NCI-H748 treated with DMSO at 0.1 percent for 48 hours (cell line): ENCODE measurements at regions not wholly inside any gene's neighbourhood (a gene's known extent, or its start where the extent isn't known, plus 50 kb on each side); places are given as distances from the start of the nearest gene placed in this dataset.

Experiments used
- DNase-seq: peaks from one replicate; lab custom pipeline; 2025; lab: John Stamatoyannopoulos, UW

DNA sequence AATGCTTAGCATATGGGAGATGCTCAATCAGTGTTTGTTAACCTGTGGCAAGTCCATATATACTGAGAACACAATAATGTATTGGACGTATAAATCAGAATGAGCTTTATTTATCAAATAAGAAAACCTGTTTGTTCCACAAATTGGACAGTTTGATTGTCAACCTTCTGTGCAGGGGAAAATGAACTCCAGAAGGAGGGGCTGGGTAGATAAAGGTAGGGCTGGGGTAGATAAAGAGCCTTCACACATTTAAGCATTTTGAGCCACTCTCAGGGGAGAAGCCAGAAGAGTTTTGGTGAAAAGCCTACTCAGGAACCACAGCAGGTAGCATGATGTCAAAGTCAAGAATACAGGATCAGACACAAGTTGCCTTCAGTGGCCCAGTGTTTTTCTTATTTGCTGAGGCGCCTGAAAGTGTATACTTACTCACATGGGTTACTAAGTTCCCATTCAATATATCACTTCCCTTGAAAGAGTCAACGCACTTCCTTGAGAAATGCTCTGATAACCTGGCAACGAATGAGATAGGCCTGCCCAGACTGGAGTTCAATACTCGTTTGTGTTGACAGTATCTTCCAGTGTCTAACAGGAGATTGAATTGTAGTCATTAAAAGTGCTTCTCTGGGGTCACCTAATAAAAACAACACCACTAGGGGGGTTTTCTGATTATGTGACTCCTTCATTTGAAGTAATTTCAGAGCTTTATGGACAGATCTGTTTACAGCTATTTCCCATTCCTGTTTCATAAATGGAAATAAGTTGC is 263.9 kb upstream of the CITED2 start:
- DNase-seq: no peak

DNA sequence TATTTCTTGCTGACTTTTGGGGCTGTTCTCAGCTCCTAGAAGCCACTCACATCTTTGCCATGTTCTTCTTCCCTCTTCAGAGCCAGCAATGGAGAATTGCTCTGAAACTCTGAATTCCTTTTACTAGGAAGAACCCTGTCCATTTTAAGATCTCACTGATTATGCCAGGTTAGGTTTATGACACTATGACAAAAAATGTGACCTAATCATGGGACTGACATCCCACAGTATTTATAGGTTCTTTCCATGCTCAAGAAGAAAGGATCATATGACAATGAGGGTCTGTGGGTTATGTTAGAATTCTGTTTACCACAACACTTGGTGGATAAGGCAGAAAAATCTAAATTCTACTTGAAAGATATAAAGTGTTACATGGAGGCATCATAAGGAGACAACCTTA is 263.3 kb upstream of the CITED2 start:
- DNase-seq: no peak

DNA sequence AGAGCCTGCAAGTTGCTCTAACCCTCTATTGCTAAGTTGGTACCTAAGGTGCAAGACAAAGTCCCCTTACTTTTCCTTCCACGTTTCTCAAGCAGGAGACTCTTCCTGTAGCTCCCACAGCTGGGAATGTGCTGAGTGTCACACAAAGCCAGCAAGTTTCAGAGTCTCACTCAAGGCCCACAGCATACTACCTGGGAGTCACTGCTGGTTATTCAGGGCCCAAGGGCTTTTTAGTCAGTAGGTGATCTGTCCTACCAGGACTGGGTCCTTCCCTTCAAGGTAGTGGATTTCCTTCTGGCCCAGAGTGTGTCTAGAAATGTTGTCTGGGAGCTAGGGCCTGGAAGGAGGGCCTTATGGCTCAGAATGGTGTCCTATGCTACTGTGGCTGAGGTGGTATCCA is 261.9 kb upstream of the CITED2 start:
- no peak for DNase-seq

DNA sequence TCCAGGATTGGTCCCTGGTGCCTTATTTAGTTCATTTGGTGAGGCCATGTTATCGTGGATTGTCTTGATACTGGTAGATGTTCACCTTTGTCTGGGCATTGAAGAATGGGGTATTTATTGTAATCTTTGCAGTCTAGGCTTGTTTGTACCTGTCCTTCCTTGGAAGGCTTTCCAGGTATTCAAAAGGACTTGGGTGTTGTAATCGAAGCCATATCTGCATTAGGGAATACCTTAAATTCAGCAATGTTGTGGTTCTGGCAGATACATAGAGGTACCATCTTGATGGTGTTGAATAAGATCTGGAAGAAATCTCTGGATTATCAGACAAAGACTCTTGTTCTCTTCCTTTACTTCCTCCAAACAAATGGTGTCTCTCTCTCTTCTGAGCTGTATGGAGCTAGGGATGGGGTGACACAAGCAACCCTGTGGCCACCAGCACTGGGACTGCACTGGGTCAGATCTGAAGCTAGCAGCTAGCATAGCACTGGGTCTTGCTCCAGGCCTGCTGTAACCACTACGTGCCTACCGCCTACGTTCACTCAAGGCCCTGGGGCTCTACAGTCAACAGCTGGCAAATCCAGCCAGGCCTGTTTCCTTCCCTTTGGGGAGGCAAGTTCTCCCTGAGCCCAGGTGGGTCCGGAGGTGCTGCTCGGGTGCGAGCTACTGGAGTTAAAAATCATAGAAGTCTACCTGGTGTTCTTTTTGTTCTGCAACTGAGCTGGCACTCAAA is 261.1 kb upstream of the CITED2 start:
- no peak for DNase-seq

DNA sequence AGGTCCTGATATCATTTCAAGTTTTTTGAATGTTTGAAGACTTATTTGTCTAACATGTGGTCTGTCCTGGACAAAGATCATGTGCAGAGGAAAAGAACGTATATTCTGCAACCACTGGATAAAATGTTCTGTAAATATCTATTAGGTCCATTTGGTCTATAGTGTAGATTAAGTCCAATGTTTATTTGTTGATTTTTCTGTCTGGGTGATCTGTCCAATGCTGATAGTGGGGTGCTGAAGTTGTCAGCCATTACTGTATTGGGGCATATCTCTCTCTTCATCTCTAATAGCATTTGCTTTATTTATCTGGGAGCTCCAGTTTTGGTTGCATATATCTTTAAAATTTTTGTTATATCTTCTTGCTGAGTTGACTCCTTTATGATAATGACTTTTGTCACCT is 258.4 kb upstream of the CITED2 start:
- DNase-seq: no peak

DNA sequence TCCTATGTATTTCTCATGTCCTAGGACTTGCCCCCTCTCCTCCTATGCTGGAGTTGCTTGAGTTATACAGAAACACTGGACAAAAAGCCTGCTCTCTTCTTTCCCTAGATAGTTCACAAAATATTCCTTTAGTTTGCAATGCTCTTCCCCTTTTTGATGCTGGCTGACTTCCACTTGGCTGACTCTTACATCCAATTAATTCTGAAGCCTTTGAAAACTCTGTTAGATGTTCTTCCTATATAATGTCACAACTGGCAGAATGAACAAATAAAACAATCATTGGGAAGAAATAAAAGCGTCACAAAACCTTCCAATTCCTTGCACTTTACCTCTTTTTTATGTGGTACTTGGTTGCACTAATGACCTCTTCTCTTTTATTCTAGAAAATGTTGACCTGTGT is 253.8 kb upstream of the CITED2 start:
- no peak for DNase-seq

DNA sequence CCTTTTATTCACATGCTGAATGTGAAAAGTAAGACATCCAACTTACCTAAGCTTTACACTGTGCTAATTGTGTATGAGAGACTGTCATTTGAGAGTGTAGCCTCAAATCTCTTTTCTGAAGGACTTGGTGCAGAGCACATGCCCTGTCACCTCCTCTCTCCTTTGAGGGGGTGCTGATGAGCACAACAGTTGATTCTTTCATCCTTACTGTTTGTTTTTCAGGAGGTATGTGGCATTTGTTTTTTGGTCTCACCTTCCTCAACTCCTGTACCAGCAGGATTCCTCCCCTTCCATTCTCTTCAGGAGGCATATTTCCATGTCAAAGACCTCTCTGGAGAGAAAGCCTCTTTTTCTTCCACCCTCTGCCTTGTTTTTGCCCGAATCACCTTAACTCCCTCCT is 252.6 kb upstream of the CITED2 start:
- DNase-seq: no peak

DNA sequence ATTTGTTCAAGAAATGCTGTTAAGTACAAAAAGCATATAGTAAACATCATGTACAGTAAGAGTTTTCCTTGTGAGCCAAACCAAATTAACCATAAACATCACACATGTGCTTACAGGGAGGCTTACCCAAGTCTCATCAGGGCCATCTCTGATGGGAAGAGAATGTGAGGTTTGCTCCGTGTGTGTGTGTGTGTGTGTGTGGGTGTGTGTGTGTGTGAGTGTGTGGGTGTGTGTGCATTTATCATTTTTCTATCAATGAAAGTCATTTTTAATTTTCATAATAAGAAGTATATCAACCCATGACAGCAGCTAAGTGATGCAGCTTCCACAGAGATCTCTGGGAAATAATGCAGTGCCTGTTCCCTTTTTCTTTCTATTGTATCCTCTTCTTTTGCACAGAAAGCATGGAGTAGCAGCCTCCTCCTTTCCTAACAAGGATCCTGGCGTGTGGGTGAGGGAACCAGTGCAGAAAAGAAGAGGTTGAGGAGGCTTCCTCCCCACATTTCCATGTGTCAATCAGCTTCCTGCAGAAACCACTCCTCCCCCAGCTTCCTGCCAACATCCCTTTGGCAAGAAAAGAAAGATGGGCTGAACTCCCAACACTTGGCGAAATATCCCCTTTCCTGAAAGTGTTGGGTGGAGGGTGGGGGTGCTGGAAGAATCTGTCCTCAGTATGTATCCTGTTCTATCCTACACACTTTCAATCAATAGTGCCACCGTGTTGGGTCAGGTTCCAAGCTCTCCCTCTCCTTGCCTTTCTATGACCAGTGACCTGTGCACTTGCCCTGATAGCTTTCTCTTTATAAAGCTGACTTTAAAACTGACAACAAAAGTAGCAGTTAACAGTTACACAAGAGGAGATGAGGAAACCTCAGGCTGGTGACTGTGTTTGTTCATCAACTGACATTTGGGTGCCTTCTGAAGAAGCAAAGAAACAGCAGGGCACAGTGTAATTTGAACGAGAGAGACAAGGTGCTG is 251.8 kb upstream of the CITED2 start:
- no peak for DNase-seq

DNA sequence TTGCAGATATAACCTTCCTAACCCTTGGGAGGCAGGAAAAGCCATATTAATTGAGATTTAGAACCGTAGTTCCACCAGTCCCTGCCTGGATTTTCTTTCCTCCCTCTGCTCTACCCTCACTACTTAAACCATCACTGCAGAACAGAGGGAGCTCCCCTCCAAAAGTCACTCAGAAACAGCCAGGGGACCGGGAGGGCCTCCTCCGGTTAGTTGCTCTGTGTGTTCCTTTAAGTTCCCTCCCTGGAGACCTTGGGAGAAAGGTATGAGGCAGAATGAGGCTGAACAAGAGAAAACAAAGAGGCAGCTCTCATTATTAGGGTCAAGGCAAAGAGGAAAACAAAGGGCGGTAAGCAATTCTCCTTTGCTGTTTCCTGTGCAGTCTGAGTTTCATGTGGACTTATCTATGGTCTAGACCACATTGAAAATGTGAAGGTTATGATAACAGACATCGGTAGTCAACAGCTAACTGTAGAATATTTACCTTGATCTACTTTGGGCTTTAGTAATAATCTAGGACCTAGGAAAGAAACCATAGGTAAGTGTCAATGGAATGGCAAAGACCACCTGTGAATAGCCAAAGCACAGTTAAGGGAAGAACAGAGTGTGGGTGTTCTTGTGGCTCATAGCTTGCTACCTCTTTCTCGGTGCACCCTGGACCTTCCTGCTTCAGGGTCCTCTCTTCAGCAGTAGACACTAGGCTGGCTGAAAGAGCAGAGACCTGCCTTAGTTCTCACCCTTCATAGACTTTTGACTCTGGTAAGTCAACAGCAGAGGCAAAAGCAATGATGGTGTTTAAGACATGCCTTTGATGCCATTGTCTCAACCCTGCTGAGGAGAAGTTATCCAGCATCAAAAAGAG is 250.9 kb upstream of the CITED2 start:
- no peak for DNase-seq

DNA sequence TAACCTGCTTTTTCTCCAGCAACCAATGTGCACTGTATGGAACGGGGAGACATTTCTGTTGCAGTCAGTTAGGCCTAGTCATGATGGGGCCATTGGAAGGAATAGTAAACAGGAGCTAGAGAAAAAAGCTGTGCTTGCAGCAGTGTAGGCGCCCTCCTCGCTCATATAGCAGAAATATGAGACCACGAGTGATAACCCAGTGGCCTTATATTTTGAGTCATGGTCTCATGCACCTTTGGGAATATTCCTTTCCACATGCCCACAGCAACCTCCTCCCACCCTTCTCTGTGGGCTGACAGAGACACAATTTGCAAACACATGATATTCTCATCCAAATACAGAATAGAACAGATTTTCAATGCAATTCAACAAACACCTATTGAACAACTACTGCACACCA is 248.9 kb upstream of the CITED2 start:
- no peak for DNase-seq

DNA sequence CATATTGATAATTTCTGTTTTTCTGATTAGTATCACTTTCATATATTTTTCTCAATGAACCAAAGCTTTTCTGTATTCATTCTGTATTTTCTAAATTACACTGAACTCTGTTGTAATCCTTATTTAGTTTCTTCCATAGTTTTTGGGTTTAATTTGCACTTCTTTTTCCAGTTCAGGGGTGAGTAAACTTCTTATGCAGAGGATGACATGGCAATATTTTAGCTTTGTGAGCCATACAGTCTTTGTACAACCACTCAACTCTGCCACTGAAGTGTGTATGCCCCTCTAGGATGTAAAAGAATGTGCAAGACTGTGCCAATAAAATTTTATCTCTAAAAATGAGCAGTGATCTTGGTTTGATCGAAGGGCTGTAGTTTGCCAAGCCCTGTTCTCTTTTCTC is 239.0 kb upstream of the CITED2 start:
- no peak for DNase-seq

DNA sequence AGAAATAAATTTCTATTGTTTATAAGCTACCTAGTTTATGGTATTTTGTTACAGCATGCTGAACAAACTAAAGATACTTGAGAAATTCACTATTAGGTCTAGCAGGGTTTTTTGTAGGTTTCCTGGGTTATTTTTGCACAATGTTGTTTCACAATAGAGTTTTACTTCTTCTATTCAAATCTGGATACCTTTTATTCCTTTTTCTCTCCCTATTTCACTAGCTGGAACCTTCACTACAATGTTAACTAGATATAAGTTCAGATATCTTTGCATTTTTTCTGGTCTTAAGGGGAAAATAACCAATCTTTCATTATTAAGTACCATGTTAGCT is 237.7 kb upstream of the CITED2 start:
- no peak for DNase-seq

DNA sequence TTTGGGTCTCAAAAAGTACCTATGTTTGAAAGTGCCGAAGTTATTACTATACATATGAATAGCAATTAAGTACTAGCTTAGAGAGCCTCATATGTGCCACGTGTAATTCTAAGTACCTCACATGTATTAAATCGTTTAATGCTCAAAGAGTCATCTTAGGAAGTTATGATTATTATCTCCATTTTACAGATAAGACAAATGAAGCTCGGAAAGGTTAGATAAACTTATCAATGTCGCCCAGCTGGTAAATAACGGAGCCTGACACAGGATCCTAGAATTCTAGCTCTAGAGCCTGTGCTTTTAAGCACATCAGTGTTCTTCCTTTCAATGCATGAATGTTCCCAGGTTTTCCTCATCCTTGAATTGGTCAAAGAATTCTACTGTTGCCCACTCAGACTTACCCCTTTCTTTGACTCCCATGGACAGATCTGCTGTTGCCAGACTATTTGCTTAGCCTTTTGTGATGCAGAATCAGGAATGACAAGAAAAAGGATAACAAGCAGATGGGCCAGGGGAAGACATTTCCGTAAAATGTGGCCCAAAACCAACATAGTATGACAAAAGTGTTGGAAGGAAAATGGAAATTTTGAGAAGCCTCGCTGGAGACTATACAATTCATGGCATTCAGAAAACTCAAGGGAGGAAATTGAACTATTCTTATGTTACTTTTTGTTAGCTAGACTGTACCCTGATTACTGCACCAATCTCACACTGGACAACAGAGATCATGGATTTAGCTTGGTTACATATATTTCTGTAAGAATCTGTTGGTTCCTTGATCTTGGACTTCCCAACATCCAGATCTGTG is 237.1 kb upstream of the CITED2 start:
- DNase-seq: no peak

DNA sequence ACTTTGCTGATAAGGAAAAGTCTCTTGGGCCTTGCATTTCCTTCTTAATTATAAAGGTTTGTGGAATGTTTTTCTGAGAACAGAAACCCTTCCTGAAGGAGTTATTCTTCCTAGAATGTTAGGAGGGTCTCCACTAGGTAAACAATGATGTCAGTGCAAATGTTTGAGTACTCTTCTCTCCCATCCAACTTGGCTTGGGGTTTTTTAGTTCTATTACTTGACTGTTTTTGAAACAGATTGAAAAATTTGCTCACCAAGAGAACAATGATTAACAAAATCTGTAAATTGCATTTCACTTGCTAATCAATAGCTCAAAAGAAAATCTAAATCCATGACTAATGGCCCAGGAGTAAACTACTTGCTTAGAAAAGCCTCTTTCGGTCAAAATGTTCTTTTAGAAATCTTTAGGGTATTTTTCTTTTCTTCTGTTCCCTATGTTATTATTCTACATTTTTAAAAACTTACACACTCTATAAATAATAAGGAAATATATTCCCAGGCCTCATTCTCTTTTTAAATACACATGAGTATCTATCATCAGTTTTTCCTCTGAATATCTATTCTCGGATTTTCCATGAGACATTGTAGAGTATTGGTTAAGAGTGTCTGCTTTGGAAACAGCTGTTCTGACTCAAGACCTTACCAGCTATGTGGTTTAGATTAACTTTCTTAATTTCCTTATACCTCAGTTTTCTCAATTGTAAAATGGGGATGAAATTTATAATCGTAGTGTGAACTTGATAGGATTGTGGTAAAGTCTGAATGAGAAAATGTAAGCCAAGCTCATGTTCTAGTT is 234.2 kb upstream of the CITED2 start:
- DNase-seq: no peak

DNA sequence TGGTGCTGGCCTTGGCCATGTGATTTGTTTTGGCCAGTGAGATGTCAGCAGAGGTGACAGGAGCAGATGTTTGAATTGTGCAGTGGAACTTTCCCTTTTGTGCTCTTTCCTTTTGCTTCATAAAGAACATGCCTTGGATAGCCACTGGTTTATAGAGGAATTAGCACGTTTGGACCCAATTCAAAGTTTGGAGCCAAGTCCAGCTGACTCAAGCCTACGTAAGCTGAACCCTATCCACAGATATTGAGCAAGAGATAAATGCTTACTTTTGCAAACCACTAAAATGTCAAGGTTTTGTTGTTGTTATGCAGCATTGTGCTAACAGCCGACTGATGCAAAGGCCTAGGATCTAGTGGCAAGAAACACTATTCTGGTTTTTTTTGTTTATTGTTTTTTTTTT is 230.9 kb upstream of the CITED2 start:
- DNase-seq: no peak

DNA sequence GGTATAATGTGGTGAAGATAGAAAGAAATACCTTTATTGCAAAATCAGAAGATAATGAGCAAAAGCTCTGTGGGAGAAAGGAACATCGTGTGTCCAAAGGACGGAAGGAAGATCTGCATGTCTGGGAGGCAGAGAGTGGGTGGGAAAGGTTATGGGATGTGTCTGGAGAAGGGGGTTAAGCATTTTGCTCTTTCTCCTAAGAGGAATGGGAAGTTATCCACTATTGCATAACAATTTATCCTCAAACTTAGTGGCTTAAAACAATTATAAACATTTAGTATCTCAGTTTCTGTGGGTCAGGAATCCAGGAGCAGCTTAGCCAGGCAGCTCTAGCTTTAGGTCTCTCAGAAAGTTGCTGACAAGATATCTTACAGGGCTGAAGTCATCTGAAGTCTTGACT is 229.1 kb upstream of the CITED2 start:
- no peak for DNase-seq

DNA sequence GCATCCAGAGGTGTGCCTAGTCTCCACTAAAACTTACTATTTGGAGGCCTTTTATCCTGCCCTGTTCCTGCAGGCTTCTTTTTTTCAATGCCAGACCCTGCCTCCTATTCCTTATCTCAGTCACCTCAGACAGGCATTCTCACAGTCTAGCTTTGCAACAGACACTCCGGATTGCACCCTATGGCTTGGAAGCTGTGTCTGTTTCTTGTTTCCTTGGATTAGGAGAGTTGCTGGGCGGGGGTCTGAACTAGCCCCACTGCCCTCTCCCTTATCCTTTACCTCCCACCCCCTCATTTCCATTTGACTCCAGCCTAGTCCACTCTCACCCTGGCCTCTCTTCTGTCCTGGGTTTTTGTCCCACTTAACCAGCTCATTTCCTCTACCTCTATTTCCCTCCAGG is 228.1 kb upstream of the CITED2 start:
- no peak for DNase-seq

DNA sequence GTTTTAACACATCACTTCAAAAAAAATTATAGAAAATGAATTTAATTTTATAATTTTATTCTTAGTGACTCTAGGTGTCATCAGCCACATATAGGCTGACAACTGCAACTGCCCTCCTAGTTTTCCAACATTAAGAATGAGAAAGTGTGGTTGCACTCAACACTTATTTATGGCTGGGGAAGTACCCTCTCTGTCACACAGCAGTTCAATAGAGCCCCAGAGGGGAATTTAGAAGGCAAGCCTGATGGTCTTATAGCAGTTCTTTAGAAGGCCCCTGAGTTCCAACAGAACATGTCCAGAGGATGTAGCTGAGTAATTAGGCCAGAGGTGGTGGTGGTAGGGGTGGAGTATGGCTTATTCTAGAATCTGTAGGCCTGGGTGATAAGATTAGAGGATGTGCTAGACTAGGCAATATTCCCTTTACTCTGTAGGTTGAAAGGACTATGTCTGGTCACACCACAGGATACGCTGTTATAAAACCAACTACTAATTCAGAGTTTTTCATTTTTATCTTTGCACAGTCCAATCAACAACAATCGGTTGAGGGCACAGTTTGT is 226.5 kb upstream of the CITED2 start:
- DNase-seq: no peak

DNA sequence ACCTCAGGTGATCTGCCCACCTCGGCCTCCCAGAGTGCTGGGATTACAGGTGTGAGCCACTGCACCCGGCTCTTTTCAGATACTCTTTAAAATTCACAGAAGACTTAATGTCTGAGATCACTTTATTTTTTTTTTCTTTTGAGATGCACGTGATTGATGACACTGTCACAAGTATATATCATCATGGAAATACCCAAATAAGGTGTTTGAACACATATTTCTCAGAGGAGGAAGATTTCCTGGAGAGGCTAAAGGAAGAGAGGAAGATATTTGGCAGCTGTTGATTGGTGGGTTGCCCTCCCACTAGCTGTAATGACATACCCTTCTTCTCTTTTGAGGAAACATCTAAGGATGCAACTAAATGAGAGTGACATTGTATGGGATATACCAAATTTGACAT is 225.9 kb upstream of the CITED2 start:
- no peak for DNase-seq
